ENCODE measurements at regions not wholly inside any gene's neighbourhood (a gene's known extent, or its start where the extent isn't known, plus 50 kb on each side); places are given as distances from the start of the nearest gene placed in this dataset.

- ChIA-PET POLR2A (no interaction called here), CTCF (no interaction called here)
- DNase-seq (ENCODE audit: low read depth) = no peak
- no peaks in the 10 kb centered on the region for H3K36me3 ChIP-seq (ENCODE audit: control insufficient read depth, insufficient read depth, low read length)
- no peak overlapping the region for H3K4me3 ChIP-seq (ENCODE audit: low read depth, low read length)
- TF ChIP-seq CTCF (IDR thresholded peaks at IDR 0.05; ENCODE audit: insufficient read depth, low read depth, low read length) = no peak
- H3K27me3 ChIP-seq (ENCODE audit: control insufficient read depth, insufficient read depth, low read length) = no peaks in the 10 kb centered on the region
These were observed 1844.4 kb upstream of the PCDH10 start for GRCh38 chr4:131304686-131305085.

GRCh38 chr4:131309628-131310027 is 1839.5 kb upstream of the PCDH10 start:
- Histone ChIP-seq H3K27me3 (ENCODE audit: control insufficient read depth, insufficient read depth, low read length) (no peaks in the 10 kb centered on the region), H3K36me3 (ENCODE audit: control insufficient read depth, insufficient read depth, low read length) (no peaks in the 10 kb centered on the region), H3K4me3 (ENCODE audit: low read depth, low read length) (no peak overlapping the region)
- ChIA-PET POLR2A (no interaction called here), CTCF (no interaction called here)
- TF ChIP-seq CTCF (IDR thresholded peaks at IDR 0.05; ENCODE audit: insufficient read depth, low read depth, low read length) = no peak
- DNase-seq (ENCODE audit: low read depth) = no peak

GRCh38 chr4:131316086-131316485 is 1833.0 kb upstream of the PCDH10 start:
- ChIA-PET POLR2A (no interaction called here), CTCF (interaction anchor here (1.0 kb wide), 1 partner anchor 21 kb away, joined by 3 read pairs; no protein-coding TSS in a partner anchor)
- no peak for DNase-seq (ENCODE audit: low read depth)

GRCh38 chr4:131337936-131338335 is 1811.2 kb upstream of the PCDH10 start:
- no peak for DNase-seq (ENCODE audit: low read depth)
- Histone ChIP-seq H3K4me3 (ENCODE audit: low read depth, low read length) (no peak overlapping the region), H3K36me3 (ENCODE audit: control insufficient read depth, insufficient read depth, low read length) (no peaks in the 10 kb centered on the region), H3K27me3 (ENCODE audit: control insufficient read depth, insufficient read depth, low read length) (no peaks in the 10 kb centered on the region)
- ChIA-PET CTCF (no interaction called here), POLR2A (no interaction called here)
- TF ChIP-seq CTCF (IDR thresholded peaks at IDR 0.05; ENCODE audit: insufficient read depth, low read depth, low read length) = no peak

More at GRCh38 chr4:131316086-131316485, 1833.0 kb upstream of the PCDH10 start:
- Histone ChIP-seq H3K27me3 (ENCODE audit: control insufficient read depth, insufficient read depth, low read length) (no peaks in the 10 kb centered on the region), H3K36me3 (ENCODE audit: control insufficient read depth, insufficient read depth, low read length) (no peaks in the 10 kb centered on the region), H3K4me3 (ENCODE audit: low read depth, low read length) (no peak overlapping the region)
- no peak for TF ChIP-seq CTCF (IDR thresholded peaks at IDR 0.05; ENCODE audit: insufficient read depth, low read depth, low read length)

- TF ChIP-seq CTCF (IDR thresholded peaks at IDR 0.05; ENCODE audit: insufficient read depth, low read depth, low read length) = no peak
- ChIA-PET POLR2A (no interaction called here), CTCF (no interaction called here)
- DNase-seq (ENCODE audit: low read depth) = no peak
- H3K4me3 ChIP-seq (ENCODE audit: low read depth, low read length) = no peak overlapping the region
- H3K27me3 ChIP-seq (ENCODE audit: control insufficient read depth, insufficient read depth, low read length) = no peaks in the 10 kb centered on the region
- no peaks in the 10 kb centered on the region for H3K36me3 ChIP-seq (ENCODE audit: control insufficient read depth, insufficient read depth, low read length)
These were observed 1810.0 kb upstream of the PCDH10 start for GRCh38 chr4:131339137-131339536.
